PC-3 (cell line): ENCODE measurements at regions not wholly inside any gene's neighbourhood (a gene's known extent, or its start where the extent isn't known, plus 50 kb on each side); places are given as distances from the start of the nearest gene placed in this dataset.

Experiments used
- CTCF ChIP-seq: fragments of 300-600 bp; sonication (generic); conservative IDR thresholded peaks from 2 replicates; pipeline ENCODE4 v1.5.1; 2017; ENCODE audit warnings: antibody characterized with exemption, low read depth, mild to moderate bottlenecking, low read length
- EZH2 ChIP-seq: fragments of 300-600 bp; sonication (generic); IDR thresholded peaks from one replicate; pipeline ENCODE4 v1.6.1; 2017; ENCODE audit warnings: antibody characterized with exemption, mild to moderate bottlenecking, low read length; ENCODE audit not compliant: unreplicated experiment

GRCh38 chr4:96602661-96603060, 762.8 kb downstream of the PDHA2 start:
- TF ChIP-seq CTCF (no peak), EZH2 (no peak)
